Osteocyte (in vitro differentiated cells): ENCODE measurements at regions not wholly inside any gene's neighbourhood (a gene's known extent, or its start where the extent isn't known, plus 50 kb on each side); places are given as distances from the start of the nearest gene placed in this dataset.

Experiments
- DNase-seq: peaks from one replicate; pipeline ENCODE4 v3.0.0; 2021; ENCODE audit warnings: mixed read lengths; ENCODE audit not compliant: unreplicated experiment; ENCODE audit errors: extremely low spot score
- H3K27ac Mint-ChIP-seq: one replicate; pipeline ENCODE4 v1.8.0; 2021; ENCODE audit warnings: mild to moderate bottlenecking, mixed read lengths; ENCODE audit not compliant: unreplicated experiment
- H3K27me3 Mint-ChIP-seq: one replicate; pipeline ENCODE4 v1.8.0; 2021; ENCODE audit warnings: mixed read lengths; ENCODE audit not compliant: unreplicated experiment
- H3K36me3 Mint-ChIP-seq: one replicate; pipeline ENCODE4 v1.8.0; 2021; ENCODE audit warnings: mixed read lengths; ENCODE audit not compliant: unreplicated experiment
- H3K4me1 Mint-ChIP-seq: one replicate; pipeline ENCODE4 v1.8.0; 2021; ENCODE audit warnings: mixed read lengths; ENCODE audit not compliant: unreplicated experiment
- H3K4me3 Mint-ChIP-seq: one replicate; pipeline ENCODE4 v1.8.0; 2021; ENCODE audit warnings: mild to moderate bottlenecking, moderate library complexity, mixed read lengths; ENCODE audit not compliant: unreplicated experiment
- H3K9me3 Mint-ChIP-seq: one replicate; pipeline ENCODE4 v1.8.0; 2021; ENCODE audit warnings: mixed read lengths; ENCODE audit not compliant: unreplicated experiment
- TF ChIP-seq, protein P1 (sequence below): fragments of 200-600 bp; sonication (generic); IDR thresholded peaks from 2 replicates; pipeline ENCODE4 v1.5.0; 2021; ENCODE audit warnings: antibody characterized with exemption, mild to moderate bottlenecking, moderate library complexity

DNA sequence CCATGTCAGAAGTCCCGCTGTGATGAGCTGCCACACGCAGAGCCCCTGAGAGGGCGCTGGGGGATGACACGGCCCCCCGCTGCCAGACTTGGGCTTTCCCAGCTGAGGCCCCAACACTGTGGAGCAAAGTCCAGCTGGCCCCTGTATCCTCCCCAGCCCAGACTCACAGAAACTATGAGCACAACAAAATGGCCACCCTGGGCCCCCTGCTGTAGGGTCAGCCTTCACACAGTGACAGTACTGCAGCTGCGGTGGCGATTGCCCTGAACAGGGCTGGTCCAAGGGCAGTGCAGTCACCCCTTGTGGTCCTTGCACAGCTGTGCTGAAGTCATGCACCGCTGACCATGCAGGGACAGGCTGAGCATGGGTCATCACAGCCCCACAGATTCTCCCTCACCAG, 78.2 kb upstream of the CST7 start:
- Mint-ChIP-seq H3K4me1 (no peaks in the 10 kb centered on the region), H3K27me3 (no peaks in the 10 kb centered on the region), H3K4me3 (no peak overlapping the region), H3K9me3 (no peaks in the 10 kb centered on the region), H3K36me3 (no peaks in the 10 kb centered on the region), H3K27ac (no peak overlapping the region)
- TF ChIP-seq, protein P1, sequence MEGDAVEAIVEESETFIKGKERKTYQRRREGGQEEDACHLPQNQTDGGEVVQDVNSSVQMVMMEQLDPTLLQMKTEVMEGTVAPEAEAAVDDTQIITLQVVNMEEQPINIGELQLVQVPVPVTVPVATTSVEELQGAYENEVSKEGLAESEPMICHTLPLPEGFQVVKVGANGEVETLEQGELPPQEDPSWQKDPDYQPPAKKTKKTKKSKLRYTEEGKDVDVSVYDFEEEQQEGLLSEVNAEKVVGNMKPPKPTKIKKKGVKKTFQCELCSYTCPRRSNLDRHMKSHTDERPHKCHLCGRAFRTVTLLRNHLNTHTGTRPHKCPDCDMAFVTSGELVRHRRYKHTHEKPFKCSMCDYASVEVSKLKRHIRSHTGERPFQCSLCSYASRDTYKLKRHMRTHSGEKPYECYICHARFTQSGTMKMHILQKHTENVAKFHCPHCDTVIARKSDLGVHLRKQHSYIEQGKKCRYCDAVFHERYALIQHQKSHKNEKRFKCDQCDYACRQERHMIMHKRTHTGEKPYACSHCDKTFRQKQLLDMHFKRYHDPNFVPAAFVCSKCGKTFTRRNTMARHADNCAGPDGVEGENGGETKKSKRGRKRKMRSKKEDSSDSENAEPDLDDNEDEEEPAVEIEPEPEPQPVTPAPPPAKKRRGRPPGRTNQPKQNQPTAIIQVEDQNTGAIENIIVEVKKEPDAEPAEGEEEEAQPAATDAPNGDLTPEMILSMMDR: no peak
- DNase-seq: no peak

DNA sequence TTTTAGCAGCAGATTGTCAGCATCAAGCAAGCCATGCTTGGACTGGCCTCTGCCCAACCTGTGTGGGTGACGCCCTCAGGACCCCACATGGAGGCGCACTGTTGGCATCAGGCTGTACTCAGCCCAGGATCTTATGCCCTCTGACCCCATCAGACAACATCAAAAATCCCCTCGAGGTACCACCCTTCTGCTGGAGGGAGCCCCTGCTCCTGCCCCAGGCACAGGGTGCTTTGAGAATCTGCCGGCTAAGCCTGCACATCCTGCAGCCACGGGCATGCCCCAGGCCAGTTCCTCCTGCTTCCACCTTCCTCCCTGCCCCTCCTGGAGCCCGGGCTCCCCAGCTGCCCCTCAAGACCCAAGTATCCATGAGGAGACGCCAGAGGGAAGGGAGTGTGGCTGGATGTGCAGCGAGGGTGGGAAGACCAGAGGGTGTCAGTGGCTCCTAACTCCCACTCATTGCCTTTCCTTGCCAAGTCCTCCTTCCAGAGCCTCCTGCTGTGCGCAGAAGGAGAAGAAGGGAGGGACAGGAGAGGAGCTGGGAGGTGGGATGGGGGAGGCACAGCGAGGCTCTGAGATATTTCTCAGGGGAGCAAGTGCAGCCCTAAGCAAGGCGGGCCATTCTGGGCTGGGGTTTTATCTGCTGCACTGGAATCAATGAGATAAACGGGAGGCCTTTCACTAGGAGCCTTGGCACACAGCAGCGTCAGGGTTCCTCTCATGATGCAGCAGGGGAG, 77.4 kb upstream of the CST7 start:
- Mint-ChIP-seq H3K4me1 (no peaks in the 10 kb centered on the region), H3K4me3 (no peak overlapping the region), H3K9me3 (no peaks in the 10 kb centered on the region), H3K27ac (no peak overlapping the region), H3K36me3 (no peaks in the 10 kb centered on the region), H3K27me3 (peaks cover 6% of the 10 kb centered on the region)
- no peak for DNase-seq
- TF ChIP-seq, protein P1: no peak

DNA sequence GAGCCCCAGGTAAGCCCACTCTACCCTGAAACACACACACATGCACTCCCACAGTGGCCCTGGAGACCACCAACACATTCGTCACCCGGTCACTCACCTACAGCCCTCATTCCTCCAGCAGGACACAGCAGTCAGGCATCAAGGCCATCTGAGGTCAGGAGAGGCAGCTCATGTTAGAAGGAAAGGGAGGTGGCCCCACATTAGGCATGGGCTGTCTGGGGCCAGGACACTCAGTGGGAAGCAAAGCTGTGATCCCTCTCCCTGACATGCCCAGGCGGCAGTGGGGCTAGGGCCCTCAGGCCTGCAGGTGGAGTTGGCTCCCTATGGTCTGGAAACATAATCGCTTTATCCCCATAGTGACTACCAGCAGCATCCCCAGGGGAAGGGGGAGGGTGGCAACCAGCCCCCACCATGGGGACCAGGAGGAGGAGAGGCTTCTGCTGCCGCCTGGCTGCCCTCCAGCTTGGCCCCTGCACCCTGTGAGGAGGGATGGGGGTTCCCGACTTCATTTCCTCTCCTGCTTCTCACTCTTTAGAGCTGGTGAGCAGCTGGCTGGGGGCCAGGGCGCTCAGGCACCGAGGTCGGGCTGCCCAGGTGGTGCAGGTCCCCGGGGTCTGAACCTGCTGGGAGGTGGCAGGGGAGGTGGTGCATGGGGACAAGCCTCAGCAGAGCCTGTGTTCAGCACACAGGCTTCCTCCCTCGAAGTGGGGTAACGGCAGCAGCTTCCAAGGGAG, 76.6 kb upstream of the CST7 start:
- TF ChIP-seq, protein P1: no peak
- H3K27me3 Mint-ChIP-seq: peaks cover 9% of the 10 kb centered on the region
- no peaks in the 10 kb centered on the region for H3K36me3 Mint-ChIP-seq
- H3K9me3 Mint-ChIP-seq: no peaks in the 10 kb centered on the region
- no peaks in the 10 kb centered on the region for H3K4me1 Mint-ChIP-seq
- no peak overlapping the region for H3K27ac Mint-ChIP-seq
- H3K4me3 Mint-ChIP-seq: no peak overlapping the region
- DNase-seq: no peak

DNA sequence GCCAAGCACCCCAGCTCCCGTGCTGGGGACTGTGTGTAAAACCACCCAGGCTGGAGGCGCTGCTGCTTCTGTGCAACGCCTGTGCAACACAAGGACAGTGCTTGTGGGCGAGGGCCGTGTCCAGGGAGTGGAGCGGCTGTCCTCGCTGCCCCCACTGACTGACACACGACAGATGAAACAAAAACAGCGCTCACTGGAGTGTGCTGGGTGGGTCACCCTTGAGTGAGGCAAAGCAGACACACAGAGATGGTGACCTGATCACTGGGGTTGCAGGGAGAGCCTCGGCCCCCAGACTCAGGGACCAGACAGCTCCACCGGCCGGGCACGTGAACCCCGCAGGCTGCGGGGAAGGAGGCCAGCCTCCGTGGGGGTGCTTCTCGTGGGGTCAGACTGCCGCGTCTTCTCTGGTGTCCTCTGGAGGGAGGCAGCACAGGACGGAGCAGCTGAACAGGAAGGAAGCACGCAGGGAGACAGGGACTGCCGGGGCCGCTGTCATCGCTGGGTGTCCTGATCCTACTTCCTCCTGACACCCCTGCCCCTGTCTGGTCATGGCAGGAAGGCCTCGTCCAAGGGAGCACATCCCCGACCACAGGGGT, 75.9 kb upstream of the CST7 start:
- Mint-ChIP-seq H3K4me1 (no peaks in the 10 kb centered on the region), H3K27ac (no peak overlapping the region), H3K27me3 (peaks cover 9% of the 10 kb centered on the region), H3K36me3 (no peaks in the 10 kb centered on the region), H3K4me3 (no peak overlapping the region), H3K9me3 (no peaks in the 10 kb centered on the region)
- DNase-seq: no peak
- TF ChIP-seq, protein P1: no peak

DNA sequence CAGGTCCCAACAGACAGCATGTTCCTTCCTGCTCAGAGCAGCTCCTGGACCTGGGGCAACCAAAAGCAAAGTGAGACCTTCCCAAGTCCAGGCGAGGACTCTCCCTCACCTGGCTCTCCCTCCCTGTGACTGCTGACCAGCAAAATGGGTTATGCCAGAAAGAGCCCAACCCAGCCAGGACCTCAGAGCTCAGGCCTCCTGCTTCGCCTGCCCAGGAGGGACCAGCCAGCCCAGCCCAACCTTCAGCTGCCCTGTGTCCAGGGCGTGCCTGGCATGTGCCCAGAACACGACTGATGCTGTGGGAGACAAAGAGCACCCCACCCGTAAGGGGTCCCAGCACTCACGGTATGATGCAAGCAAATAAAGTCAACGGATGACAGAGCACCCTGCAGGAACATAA, 74.0 kb upstream of the CST7 start:
- no peak overlapping the region for H3K4me3 Mint-ChIP-seq
- no peak for DNase-seq
- H3K9me3 Mint-ChIP-seq: no peaks in the 10 kb centered on the region
- no peaks in the 10 kb centered on the region for H3K4me1 Mint-ChIP-seq
- peaks cover 9% of the 10 kb centered on the region for H3K27me3 Mint-ChIP-seq
- TF ChIP-seq, protein P1: no peak
- no peaks in the 10 kb centered on the region for H3K36me3 Mint-ChIP-seq
- H3K27ac Mint-ChIP-seq: no peak overlapping the region
